Adrenal gland (tissue), 9 donors: ENCODE measurements at regions not wholly inside any gene's neighbourhood (a gene's known extent, or its start where the extent isn't known, plus 50 kb on each side); places are given as distances from the start of the nearest gene placed in this dataset.

Experiments used
- DNase-seq, 7 donors: peaks; one replicate each; pipeline ENCODE4 v3.0.0-alpha.2; 2019 to 2020
- H3K27ac ChIP-seq, 5 donors: fragments of 200-600 bp; sonication (generic) in 4 of 5; 1 replicate in 3 of 5; 2 replicates in 2 of 5; pipeline versions ENCODE4 v1.5.1 to v1.8.0; 2016 to 2020; ENCODE audit warnings: mild to moderate bottlenecking in 1 of 5
- H3K27me3 ChIP-seq: fragments of 200-600 bp; 2 replicates; pipeline ENCODE4 v1.8.0; 2021
- H3K36me3 ChIP-seq, 2 donors: fragments of 200-600 bp; replicated peaks in 1 of 2; 1 replicate in 1 of 2; 2 replicates in 1 of 2; pipeline versions ENCODE4 v1.5.1 to v1.8.0; 2018 to 2022
- H3K4me1 ChIP-seq, 2 donors: fragments of 200-600 bp; replicated peaks in 1 of 2; 1 replicate in 1 of 2; 2 replicates in 1 of 2; pipeline versions ENCODE4 v1.5.1 to v1.8.0; 2018 to 2021
- H3K4me3 ChIP-seq, 4 donors: fragments of 200-600 bp; sonication (generic) in 3 of 4; one replicate each; pipeline ENCODE4 v1.5.1; 2016 to 2018
- H3K9me3 ChIP-seq, 3 donors: fragments of 200-600 bp; sonication (generic) in 1 of 3; replicated peaks in 1 of 3; 1 replicate in 2 of 3; 2 replicates in 1 of 3; pipeline versions ENCODE4 v1.5.1 to v1.8.0; 2016 to 2021
- POLR2A ChIP-seq, 2 donors: fragments of 450-650 bp; IDR thresholded peaks; one replicate each; pipeline ENCODE4 v1.6.1; 2017; ENCODE audit warnings: antibody characterized with exemption in 2 of 2, mild to moderate bottlenecking in 2 of 2, moderate library complexity in 1 of 2
- WGBS, 4 donors: extraction: QIAGEN DNeasy Blood & Tissue Kit in 2 of 4; methylation state at CpG; one replicate each; pipeline versions ENCODE4 v1.1.5 to v1.1.7; 2013 to 2017; 5-methylcytosine and 5-hydroxymethylcytosine counted together
- intact Hi-C, 2 donors: fragments of 100-400 bp; cut with DNase I; formaldehyde crosslinking; loops; one replicate each; pipeline versions ENCODE4 v1.14.1 to v1.15.0; 2022 to 2023
- TF ChIP-seq, protein P1 (sequence below), 6 experiments: fragments of 450-650 bp in 4 of 6; fragments of 200-600 bp in 2 of 6; sonication (generic) in 1 of 6; IDR thresholded peaks; 1 replicate in 5 of 6; 2 replicates in 1 of 6; pipeline versions ENCODE4 v1.5.1 to v1.8.0; 2016 to 2021; ENCODE audit warnings: antibody characterized with exemption in 6 of 6, mild to moderate bottlenecking in 2 of 6, moderate library complexity in 1 of 6
- donor health status: healthy with polysubstance abuse.
- donor health status: Bipolar disorder and iron deficiency.
- donor health status: DM: yes; HTN: yes; CAD: no.
- donor health status: DM: no; HTN: no; CAD: no.
- donor health status: DM: no; HTN: no; CAD: no.

DNA sequence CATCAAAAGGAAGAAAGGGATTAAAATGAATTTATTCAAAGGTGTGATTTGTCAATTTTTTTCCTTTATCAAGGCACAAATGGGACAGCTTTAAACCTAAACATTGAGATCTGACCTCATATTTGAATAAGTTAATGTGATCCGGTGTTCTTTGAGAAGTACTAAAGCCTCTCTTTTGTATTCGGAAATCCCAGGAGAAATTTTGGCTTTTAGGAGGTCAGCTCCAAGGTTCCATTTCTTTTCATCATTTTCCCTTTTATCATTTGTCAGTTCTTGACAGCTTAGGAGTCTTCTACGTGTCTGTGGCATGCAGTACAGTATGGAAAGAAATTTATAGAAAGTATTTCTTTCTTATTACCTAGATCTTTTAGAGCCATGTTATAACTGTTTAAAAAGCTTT, 873.4 kb upstream of the CDH8 start:
- Histone ChIP-seq H3K9me3 (no peaks in the 10 kb centered on the region), H3K27me3 (no peaks in the 10 kb centered on the region), H3K4me3 (no peak overlapping the region), H3K36me3 (no peaks in the 10 kb centered on the region), H3K4me1 (no peaks in the 10 kb centered on the region), H3K27ac (no peak overlapping the region)
- DNase-seq, result no peak
- intact Hi-C loops, result no loop called here
- 49 to 58% (median 52%) methylated on average over 3 of the region's 3 CpGs for WGBS, 4 donors
- TF ChIP-seq, protein P1, sequence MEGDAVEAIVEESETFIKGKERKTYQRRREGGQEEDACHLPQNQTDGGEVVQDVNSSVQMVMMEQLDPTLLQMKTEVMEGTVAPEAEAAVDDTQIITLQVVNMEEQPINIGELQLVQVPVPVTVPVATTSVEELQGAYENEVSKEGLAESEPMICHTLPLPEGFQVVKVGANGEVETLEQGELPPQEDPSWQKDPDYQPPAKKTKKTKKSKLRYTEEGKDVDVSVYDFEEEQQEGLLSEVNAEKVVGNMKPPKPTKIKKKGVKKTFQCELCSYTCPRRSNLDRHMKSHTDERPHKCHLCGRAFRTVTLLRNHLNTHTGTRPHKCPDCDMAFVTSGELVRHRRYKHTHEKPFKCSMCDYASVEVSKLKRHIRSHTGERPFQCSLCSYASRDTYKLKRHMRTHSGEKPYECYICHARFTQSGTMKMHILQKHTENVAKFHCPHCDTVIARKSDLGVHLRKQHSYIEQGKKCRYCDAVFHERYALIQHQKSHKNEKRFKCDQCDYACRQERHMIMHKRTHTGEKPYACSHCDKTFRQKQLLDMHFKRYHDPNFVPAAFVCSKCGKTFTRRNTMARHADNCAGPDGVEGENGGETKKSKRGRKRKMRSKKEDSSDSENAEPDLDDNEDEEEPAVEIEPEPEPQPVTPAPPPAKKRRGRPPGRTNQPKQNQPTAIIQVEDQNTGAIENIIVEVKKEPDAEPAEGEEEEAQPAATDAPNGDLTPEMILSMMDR (IDR thresholded peaks at IDR 0.05), result no peak

DNA sequence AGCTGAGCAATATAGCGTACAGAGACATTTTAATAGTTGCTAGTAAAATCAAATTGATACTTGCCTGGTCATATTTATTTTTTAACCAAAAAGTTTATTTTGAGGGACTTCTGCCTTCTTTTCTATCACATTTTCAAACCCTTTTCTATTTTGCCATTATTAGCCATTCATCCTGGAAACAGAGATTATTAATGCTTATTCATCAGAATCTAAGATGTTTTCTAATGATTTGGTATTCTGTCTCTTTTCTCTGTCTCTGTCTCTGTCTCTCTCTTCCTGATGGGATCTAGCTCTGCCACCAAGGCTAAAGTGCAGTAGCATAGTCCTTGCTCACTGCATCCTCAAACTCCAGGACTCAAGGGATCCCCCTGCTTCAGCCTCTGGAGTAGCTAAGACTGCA, 871.3 kb upstream of the CDH8 start:
- WGBS, 4 donors, result 89 to 100% (median 97%) methylated on average over 1 of the region's 1 CpG
- no peak overlapping the region for H3K4me3 ChIP-seq
- H3K4me1 ChIP-seq, result no peaks in the 10 kb centered on the region
- no peak for TF ChIP-seq POLR2A (IDR thresholded peaks at IDR 0.05)
- TF ChIP-seq, protein P1 (IDR thresholded peaks at IDR 0.05), result no peak
- H3K9me3 ChIP-seq, result no peaks in the 10 kb centered on the region
- H3K36me3 ChIP-seq, result no peaks in the 10 kb centered on the region
- intact Hi-C loops, result no loop called here
- H3K27ac ChIP-seq, result no peak overlapping the region
- H3K27me3 ChIP-seq, result no peaks in the 10 kb centered on the region
- DNase-seq, result no peak

DNA sequence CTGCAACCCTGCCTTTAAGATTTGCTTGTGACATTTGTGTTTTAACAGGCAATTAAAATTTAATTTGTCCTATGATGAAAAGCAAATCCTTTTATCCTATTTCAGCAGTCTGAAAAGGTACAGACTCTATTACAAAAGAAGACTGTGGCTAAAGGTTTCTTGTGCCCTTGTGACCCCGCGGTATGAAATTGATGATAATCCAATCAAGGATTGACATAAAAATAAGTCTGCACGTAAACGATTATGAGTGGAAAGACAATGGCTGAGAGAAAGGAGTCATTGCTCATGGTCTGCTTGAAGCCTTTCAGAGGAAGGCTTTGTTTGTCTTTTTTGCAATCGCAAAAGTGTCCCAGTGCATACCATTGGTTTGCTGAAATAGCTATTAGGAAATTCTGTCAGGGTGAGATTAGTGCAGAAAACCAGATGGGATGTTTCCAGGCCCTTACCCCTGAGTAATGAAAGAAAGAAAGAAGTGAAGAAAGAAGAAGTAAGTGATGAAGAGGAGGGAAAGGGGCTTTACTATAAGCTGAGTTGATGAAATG, 867.8 kb upstream of the CDH8 start:
- 70 to 83% (median 76%) methylated on average over 5 of the region's 5 CpGs for whole genome bisulfite sequencing, 4 donors
- Histone ChIP-seq H3K9me3 (no peaks in the 10 kb centered on the region), H3K36me3 (no peaks in the 10 kb centered on the region), H3K4me3 (no peak overlapping the region), H3K4me1 (no peaks in the 10 kb centered on the region), H3K27ac (no peak overlapping the region), H3K27me3 (no peaks in the 10 kb centered on the region)
- intact Hi-C loops, result no loop called here
- TF ChIP-seq, protein P1 (IDR thresholded peaks at IDR 0.05), result no peak
- TF ChIP-seq POLR2A (IDR thresholded peaks at IDR 0.05), result no peak
- no peak for DNase-seq

DNA sequence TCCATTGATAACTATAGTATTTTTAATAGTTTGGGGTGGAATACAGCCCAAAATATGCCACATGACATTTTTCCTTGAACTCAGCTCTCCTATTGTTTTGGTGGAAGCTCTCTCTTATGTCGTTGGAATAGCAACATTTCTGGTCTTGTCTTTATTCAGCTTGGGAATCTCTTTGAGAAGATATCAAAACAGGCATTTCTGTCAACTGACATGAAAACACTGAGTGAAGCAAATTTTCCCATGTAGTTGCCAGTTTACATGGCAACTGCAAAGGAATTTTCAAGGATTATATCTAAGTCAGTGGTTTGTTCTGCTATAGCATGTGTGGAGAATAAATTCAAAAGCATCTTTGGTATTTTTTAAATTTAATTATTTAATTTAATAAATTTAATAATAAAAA, 863.5 kb upstream of the CDH8 start:
- Histone ChIP-seq H3K9me3 (no peaks in the 10 kb centered on the region), H3K27me3 (no peaks in the 10 kb centered on the region), H3K36me3 (no peaks in the 10 kb centered on the region), H3K27ac (no peak overlapping the region), H3K4me1 (no peaks in the 10 kb centered on the region), H3K4me3 (no peak overlapping the region)
- no peak for TF ChIP-seq POLR2A (IDR thresholded peaks at IDR 0.05)
- TF ChIP-seq, protein P1 (IDR thresholded peaks at IDR 0.05), result no peak
- DNase-seq, result no peak
- WGBS, 4 donors, result 75 to 84% (median 83%) methylated on average over 1 of the region's 1 CpG
- intact Hi-C loops, result no loop called here
